ENCODE measurements at regions not wholly inside any gene's neighbourhood (a gene's known extent, or its start where the extent isn't known, plus 50 kb on each side); places are given as distances from the start of the nearest gene placed in this dataset.

- TF ChIP-seq ZFYVE20 (CRISPR knock-in tag; IDR thresholded peaks at IDR 0.05; ENCODE audit: borderline replicate concordance, low read depth) (no peak), MAFK (conservative IDR thresholded peaks at IDR 0.05 in 1 of 2, IDR thresholded peaks at IDR 0.05 in 1 of 2; ENCODE audit: low read length in 2 of 2) (no peak), TP53 (CRISPR knock-in tag; conservative IDR thresholded peaks at IDR 0.05) (0 out of 2 replicates have a peak, but pooled peaks have one; percentile 11), U2AF1 (optimal IDR thresholded peaks at IDR 0.05; ENCODE audit: low read depth, low read length) (no peak), ZSCAN9 (CRISPR knock-in tag; IDR thresholded peaks at IDR 0.05; ENCODE audit: borderline replicate concordance) (no peak; the same call in 1 of the 2 replicates), SAFB2 (CRISPR knock-in tag; IDR thresholded peaks at IDR 0.05; ENCODE audit: borderline replicate concordance, low read depth) (0 out of 2 replicates have a peak, but pooled peaks have one; percentile 64), PHF21A (CRISPR knock-in tag; IDR thresholded peaks at IDR 0.05) (peak; percentile 85), CBX2 (IDR thresholded peaks at IDR 0.05; ENCODE audit: low read depth, low read length) (no peak), CBX2 (CRISPR knock-in tag; IDR thresholded peaks at IDR 0.05; ENCODE audit: low read depth) (no peak), CSRNP2 (CRISPR knock-in tag; conservative IDR thresholded peaks at IDR 0.05; ENCODE audit: low read depth) (no peak), ZNF10 (CRISPR knock-in tag; IDR thresholded peaks at IDR 0.05; ENCODE audit: borderline replicate concordance, low read depth) (no peak), IRF9 (CRISPR knock-in tag; IDR thresholded peaks at IDR 0.05; ENCODE audit: borderline replicate concordance) (peak; percentile 24; the same call in 1 of the 2 replicates), JDP2 (CRISPR knock-in tag; IDR thresholded peaks at IDR 0.05; ENCODE audit: borderline replicate concordance) (no peak), KDM2A (CRISPR knock-in tag; IDR thresholded peaks at IDR 0.05; ENCODE audit: borderline replicate concordance, low read depth) (no peak), FOSL1 (CRISPR knock-in tag; IDR thresholded peaks at IDR 0.05; ENCODE audit: borderline replicate concordance) (no peak), ZNF549 (CRISPR knock-in tag; IDR thresholded peaks at IDR 0.05) (no peak), XBP1 (CRISPR knock-in tag; IDR thresholded peaks at IDR 0.05) (0 out of 2 replicates have a peak, but pooled peaks have one; percentile 7), CERS6 (CRISPR knock-in tag; IDR thresholded peaks at IDR 0.05) (no peak), ZNF780A (CRISPR knock-in tag; IDR thresholded peaks at IDR 0.05) (no peak), NRL (CRISPR knock-in tag; IDR thresholded peaks at IDR 0.05; ENCODE audit: borderline replicate concordance) (peak; percentile 68; the same call in 1 of the 2 replicates), SMYD3 (CRISPR knock-in tag; IDR thresholded peaks at IDR 0.05) (peak; percentile 64; the same call in 1 of the 2 replicates), HNRNPLL (IDR thresholded peaks at IDR 0.05; ENCODE audit: low read depth, low read length, poor library complexity, severe bottlenecking) (no peak), ATF5 (CRISPR knock-in tag; IDR thresholded peaks at IDR 0.05; ENCODE audit: low read depth) (no peak), ZNF850 (CRISPR knock-in tag; conservative IDR thresholded peaks at IDR 0.05) (peak; percentile 22; the same call in 1 of the 2 replicates), ZNF562 (CRISPR knock-in tag; IDR thresholded peaks at IDR 0.05; ENCODE audit: borderline replicate concordance) (no peak)
Measured at GRCh38 chr1:234724516-234725176, 114.7 kb upstream of the IRF2BP2 start (continued).
